ENCODE measurements at regions not wholly inside any gene's neighbourhood (a gene's known extent, or its start where the extent isn't known, plus 50 kb on each side); places are given as distances from the start of the nearest gene placed in this dataset.

DNA sequence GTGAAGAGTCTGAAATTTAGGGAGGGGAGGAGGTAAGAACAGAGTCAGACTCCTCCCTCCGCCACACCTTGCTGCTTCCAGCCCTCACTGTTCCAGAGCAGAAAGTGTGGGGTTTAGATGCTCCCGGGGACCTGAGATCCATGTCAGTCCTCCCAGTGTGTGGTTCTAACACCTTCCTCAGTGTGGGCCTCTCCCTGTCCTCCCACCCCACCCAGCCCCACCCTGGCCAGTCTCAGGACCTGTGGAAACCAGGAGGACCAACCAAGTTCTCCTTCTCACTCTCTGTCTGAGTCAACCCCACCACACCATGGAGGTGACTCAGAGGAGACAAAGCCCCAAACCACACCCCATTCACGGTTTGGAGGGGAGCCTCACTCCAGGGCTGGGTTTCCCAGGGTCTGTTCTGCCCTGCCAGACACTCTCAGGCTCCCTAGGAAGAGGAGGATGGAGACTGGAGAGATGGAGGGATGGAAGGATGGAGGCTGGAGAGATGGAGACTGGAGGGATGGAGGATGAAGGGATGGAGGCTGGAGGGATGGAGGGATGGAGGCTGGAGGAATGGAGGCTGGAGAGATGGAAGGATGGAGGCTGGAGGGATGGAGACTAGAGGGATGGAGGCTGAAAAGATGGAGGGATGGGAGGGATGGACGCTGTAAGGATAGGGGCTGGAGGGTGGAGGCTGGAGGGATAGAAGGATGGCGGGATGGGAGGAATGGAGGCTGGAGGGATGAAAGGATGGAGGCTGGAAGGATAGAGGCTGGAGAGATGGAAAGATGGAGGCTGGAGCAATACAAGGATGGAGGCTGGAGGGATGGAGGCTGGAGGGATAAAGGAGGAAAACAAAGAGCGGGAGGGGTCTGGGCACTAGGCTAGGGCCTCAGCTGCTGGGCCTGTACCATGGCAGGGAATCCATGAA, 100.9 kb upstream of the RUNX3 start:
- WGBS, 2 experiments (ENCODE audit: insufficient coverage in 1 of 2, insufficient read length in 1 of 2) = 76 to 79% methylated on average over 3 to 6 of the region's 6 CpGs
- no peak overlapping the region for H3K9ac ChIP-seq (ENCODE audit: extremely low read depth, low read length, poor library complexity, severe bottlenecking)
- DNase-seq = no peak
- Mint-ChIP-seq H3K4me3 (no peak overlapping the region), H3K9me3 (no peaks in the 10 kb centered on the region), H3K27ac (no peak overlapping the region), H3K4me1 (no peaks in the 10 kb centered on the region), H3K27me3 (ENCODE audit: insufficient read depth) (peaks cover 3% of the 10 kb centered on the region), H3K36me3 (ENCODE audit: low read depth) (no peaks in the 10 kb centered on the region)
- H3K27me3 ChIP-seq (ENCODE audit: control insufficient read depth, insufficient read depth, low read length, poor library complexity, severe bottlenecking) = no peaks in the 10 kb centered on the region
- no peak overlapping the region for H3K4me3 ChIP-seq (ENCODE audit: low read length)
- H3K27ac ChIP-seq (ENCODE audit: low read depth, low read length) = no peak overlapping the region
- TF ChIP-seq CTCF (conservative IDR thresholded peaks at IDR 0.05) = no peak
- H3K4me1 ChIP-seq (ENCODE audit: control insufficient read depth, insufficient read depth, low read length) = no peaks in the 10 kb centered on the region
- H3K36me3 ChIP-seq (ENCODE audit: control insufficient read depth, insufficient read depth, low read length) = no peaks in the 10 kb centered on the region
- H3K9me3 ChIP-seq (ENCODE audit: control insufficient read depth, low read length) = no peaks in the 10 kb centered on the region

- Histone ChIP-seq H3K27ac (ENCODE audit: low read depth, low read length) (no peak overlapping the region), H3K9me3 (ENCODE audit: control insufficient read depth, low read length) (no peaks in the 10 kb centered on the region), H3K4me3 (ENCODE audit: low read length) (no peak overlapping the region), H3K27me3 (ENCODE audit: control insufficient read depth, insufficient read depth, low read length, poor library complexity, severe bottlenecking) (no peaks in the 10 kb centered on the region), H3K4me1 (ENCODE audit: control insufficient read depth, insufficient read depth, low read length) (no peaks in the 10 kb centered on the region), H3K9ac (ENCODE audit: extremely low read depth, low read length, poor library complexity, severe bottlenecking) (no peak overlapping the region), H3K36me3 (ENCODE audit: control insufficient read depth, insufficient read depth, low read length) (no peaks in the 10 kb centered on the region)
- Mint-ChIP-seq H3K36me3 (ENCODE audit: low read depth) (no peaks in the 10 kb centered on the region), H3K27ac (no peak overlapping the region), H3K27me3 (ENCODE audit: insufficient read depth) (peaks cover 3% of the 10 kb centered on the region), H3K4me3 (no peak overlapping the region), H3K4me1 (no peaks in the 10 kb centered on the region), H3K9me3 (no peaks in the 10 kb centered on the region)
- no peak for DNase-seq
- TF ChIP-seq CTCF (conservative IDR thresholded peaks at IDR 0.05) = no peak
- 89 to 92% methylated on average over 1 to 2 of the region's 2 CpGs for WGBS, 2 experiments (ENCODE audit: insufficient coverage in 1 of 2, insufficient read length in 1 of 2)
Observed at GRCh38 chr1:25030012-25030411, 99.9 kb upstream of the RUNX3 start.

GRCh38 chr1:25028907-25029599, 99.0 kb upstream of the RUNX3 start:
- 90 to 92% methylated on average over 21 to 23 of the region's 23 CpGs for WGBS, 2 experiments (ENCODE audit: insufficient coverage in 1 of 2, insufficient read length in 1 of 2)
- Histone ChIP-seq H3K27me3 (ENCODE audit: control insufficient read depth, insufficient read depth, low read length, poor library complexity, severe bottlenecking) (no peaks in the 10 kb centered on the region), H3K27ac (ENCODE audit: low read depth, low read length) (no peak overlapping the region), H3K9me3 (ENCODE audit: control insufficient read depth, low read length) (no peaks in the 10 kb centered on the region), H3K4me1 (ENCODE audit: control insufficient read depth, insufficient read depth, low read length) (no peaks in the 10 kb centered on the region), H3K4me3 (ENCODE audit: low read length) (no peak overlapping the region), H3K36me3 (ENCODE audit: control insufficient read depth, insufficient read depth, low read length) (no peaks in the 10 kb centered on the region), H3K9ac (ENCODE audit: extremely low read depth, low read length, poor library complexity, severe bottlenecking) (no peak overlapping the region)
- H3K4me1 Mint-ChIP-seq = no peaks in the 10 kb centered on the region
- no peak overlapping the region for H3K27ac Mint-ChIP-seq
- no peak overlapping the region for H3K4me3 Mint-ChIP-seq
- peaks cover 3% of the 10 kb centered on the region for H3K27me3 Mint-ChIP-seq (ENCODE audit: insufficient read depth)
- no peak for DNase-seq
- H3K36me3 Mint-ChIP-seq (ENCODE audit: low read depth) = no peaks in the 10 kb centered on the region
- no peaks in the 10 kb centered on the region for H3K9me3 Mint-ChIP-seq
- TF ChIP-seq CTCF (conservative IDR thresholded peaks at IDR 0.05) = no peak
